ENCODE measurements at regions not wholly inside any gene's neighbourhood (a gene's known extent, or its start where the extent isn't known, plus 50 kb on each side); places are given as distances from the start of the nearest gene placed in this dataset.
"Not testable (repeated sequence)": the region's sequence is repeated elsewhere in the genome, so short reads cannot be mapped to it uniquely, and the experiment has no call there.

GRCh38 chr3:77707281-77707680 is 667.4 kb downstream of the ROBO2 start:
- DNase-seq = no peak

GRCh38 chr3:77709155-77709554 is 669.3 kb downstream of the ROBO2 start:
- DNase-seq = no peak

GRCh38 chr3:77718311-77718710 is 678.4 kb downstream of the ROBO2 start:
- no peak for DNase-seq

GRCh38 chr3:77720460-77720971 is 680.6 kb downstream of the ROBO2 start:
- no peak for DNase-seq

- DNase-seq = no peak
Observed at GRCh38 chr3:77726517-77726916, 686.6 kb downstream of the ROBO2 start.

- no peak for DNase-seq
Observed at GRCh38 chr3:77746048-77746447, 706.1 kb downstream of the ROBO2 start.

- no peak for DNase-seq
Observed at GRCh38 chr3:77746892-77747291, 707.0 kb downstream of the ROBO2 start.

- not testable (repeated sequence) for DNase-seq
Observed at GRCh38 chr3:77756397-77756975, 716.6 kb downstream of the ROBO2 start.

- no peak for DNase-seq
Observed at GRCh38 chr3:77772459-77772858, 732.6 kb downstream of the ROBO2 start.

GRCh38 chr3:77773084-77773483 is 733.2 kb downstream of the ROBO2 start:
- DNase-seq = no peak

- DNase-seq = no peak
Observed at GRCh38 chr3:77780278-77780996, 740.5 kb downstream of the ROBO2 start.

GRCh38 chr3:77786216-77786615 is 746.3 kb downstream of the ROBO2 start:
- no peak for DNase-seq

GRCh38 chr3:77795013-77795412 is 755.1 kb downstream of the ROBO2 start:
- no peak for DNase-seq

- peak; percentile 14 for DNase-seq
Observed at GRCh38 chr3:77799278-77799677, 759.4 kb downstream of the ROBO2 start.

- no peak for DNase-seq
Observed at GRCh38 chr3:77800893-77801292, 761.0 kb downstream of the ROBO2 start.

GRCh38 chr3:77807312-77807711 is 767.4 kb downstream of the ROBO2 start:
- no peak for DNase-seq

GRCh38 chr3:77814845-77815244 is 774.9 kb downstream of the ROBO2 start:
- no peak for DNase-seq

GRCh38 chr3:77815467-77815866 is 775.6 kb downstream of the ROBO2 start:
- peak; percentile 8 for DNase-seq

GRCh38 chr3:77816366-77816765 is 776.5 kb downstream of the ROBO2 start:
- no peak for DNase-seq

- no peak for DNase-seq
Observed at GRCh38 chr3:77825001-77825827, 785.3 kb downstream of the ROBO2 start.

GRCh38 chr3:77835921-77836320 is 796.0 kb downstream of the ROBO2 start:
- DNase-seq = no peak

GRCh38 chr3:77837456-77838025 is 797.6 kb downstream of the ROBO2 start:
- no peak for DNase-seq

- no peak for DNase-seq
Observed at GRCh38 chr3:77859156-77859555, 819.3 kb downstream of the ROBO2 start.

Measured in NCI-H1092 treated with DMSO at 0.1 percent for 48 hours (cell line).